HG03097 (cell line): ENCODE measurements at regions not wholly inside any gene's neighbourhood (a gene's known extent, or its start where the extent isn't known, plus 50 kb on each side); places are given as distances from the start of the nearest gene placed in this dataset.
A peak's percentile ranks its signal among the peaks of the same experiment; 100 is the strongest.
"Not testable (repeated sequence)": the region's sequence is repeated elsewhere in the genome, so short reads cannot be mapped to it uniquely, and the experiment has no call there.

Source experiments
- ATAC-seq: cut with Tn5 transposase; IDR thresholded peaks from one replicate; pipeline ENCODE4 v1.9.1; 2021; ENCODE audit not compliant: unreplicated experiment, low FRiP score

GRCh38 chr5:50501491-50502228, 60.6 kb upstream of the EMB start:
- ATAC-seq: peak; percentile 100

GRCh38 chr5:50513028-50513457, 72.0 kb upstream of the EMB start:
- ATAC-seq: not testable (repeated sequence)

GRCh38 chr5:50521060-50521459, 80.0 kb upstream of the EMB start:
- ATAC-seq: not testable (repeated sequence)

- ATAC-seq: not testable (repeated sequence)
These were observed 86.5 kb upstream of the EMB start for GRCh38 chr5:50527514-50528060.

- ATAC-seq: no peak
These were observed 94.3 kb upstream of the EMB start for GRCh38 chr5:50535393-50535792.

- ATAC-seq: not testable (repeated sequence)
These were observed 96.4 kb upstream of the EMB start for GRCh38 chr5:50537534-50537933.

GRCh38 chr5:50547303-50547702, 106.2 kb upstream of the EMB start:
- ATAC-seq: no peak

- ATAC-seq: no peak
These were observed 109.2 kb upstream of the EMB start for GRCh38 chr5:50550267-50550666.

- no peak for ATAC-seq
These were observed 109.9 kb upstream of the EMB start for GRCh38 chr5:50550993-50551392.

- no peak for ATAC-seq
These were observed 112.5 kb upstream of the EMB start for GRCh38 chr5:50553560-50553984.

- ATAC-seq: not testable (repeated sequence)
These were observed 107.8 kb upstream of the PARP8 start for GRCh38 chr5:50558640-50559039.

- ATAC-seq: no peak
These were observed 106.5 kb upstream of the PARP8 start for GRCh38 chr5:50559955-50560354.

GRCh38 chr5:50562694-50563093, 103.7 kb upstream of the PARP8 start:
- ATAC-seq: no peak

GRCh38 chr5:50564079-50564478, 102.4 kb upstream of the PARP8 start:
- ATAC-seq: peak; percentile 55

GRCh38 chr5:50564558-50564957, 101.9 kb upstream of the PARP8 start:
- ATAC-seq: no peak

GRCh38 chr5:50574121-50574520, 92.3 kb upstream of the PARP8 start:
- no peak for ATAC-seq

- no peak for ATAC-seq
These were observed 90.7 kb upstream of the PARP8 start for GRCh38 chr5:50575740-50576139.

GRCh38 chr5:50576265-50576664, 90.2 kb upstream of the PARP8 start:
- ATAC-seq: no peak

- ATAC-seq: no peak
These were observed 89.7 kb upstream of the PARP8 start for GRCh38 chr5:50576686-50577256.

GRCh38 chr5:50580506-50580905, 85.9 kb upstream of the PARP8 start:
- no peak for ATAC-seq

- ATAC-seq: not testable (repeated sequence)
These were observed 84.6 kb upstream of the PARP8 start for GRCh38 chr5:50581845-50582244.

- no peak for ATAC-seq
These were observed 83.7 kb upstream of the PARP8 start for GRCh38 chr5:50582699-50583098.
